IMR-90 (cell line): ENCODE measurements at regions not wholly inside any gene's neighbourhood (a gene's known extent, or its start where the extent isn't known, plus 50 kb on each side); places are given as distances from the start of the nearest gene placed in this dataset.
A peak's percentile ranks its signal among the peaks of the same experiment; 100 is the strongest.

ENCODE experiments used
- ATAC-seq: fragments of 200-7000 bp; cut with Tn5 transposase; 2 replicates; pipeline ENCODE4 v1.9.1; 2020; ENCODE audit warnings: low read depth, mild to moderate bottlenecking, moderate library complexity
- BruUV-seq: library from RNA; stranded (reverse); fragments of 400-500 nt; replicated peaks from 2 replicates; lab custom pipeline; 2021; lab: Mats Ljungman, UMichigan
- CTCF ChIA-PET: fragments of 300-600 bp; formaldehyde crosslinking; extraction: SDS; loops from one replicate; lab custom pipeline; 2021; ENCODE audit warnings: antibody characterized with exemption; lab: Yijun Ruan, JAX
- POLR2A ChIA-PET: fragments of 300-600 bp; sonication (Branson Sonifier 250); formaldehyde crosslinking; loops from one replicate; lab custom pipeline; 2022; ENCODE audit warnings: antibody characterized with exemption; ENCODE audit not compliant: unreplicated experiment; lab: Charles Lee
- DNase-seq: peaks from one replicate; pipeline ENCODE4 v3.0.0; 2013
- H2AFZ ChIP-seq: replicated peaks from 2 replicates; pipeline ENCODE3; 2013; ENCODE audit warnings: low read length, mild to moderate bottlenecking; ENCODE audit not compliant: poor library complexity
- H2AK5ac ChIP-seq: 2 replicates; pipeline ENCODE4 v1.6.1; 2013; ENCODE audit warnings: low read depth, low read length, inconsistent platforms
- H2AK9ac ChIP-seq: replicated peaks from 2 replicates; pipeline ENCODE3; 2013; ENCODE audit warnings: mild to moderate bottlenecking, low read depth, low read length, moderate library complexity; ENCODE audit not compliant: poor library complexity
- H2BK120ac ChIP-seq: 2 replicates; pipeline ENCODE4 v1.6.1; 2013; ENCODE audit warnings: low read depth, low read length, inconsistent platforms
- H2BK15ac ChIP-seq: 3 replicates; pipeline ENCODE4 v1.6.1; 2013; ENCODE audit warnings: low read depth, low read length, inconsistent platforms
- H2BK20ac ChIP-seq: 2 replicates; pipeline ENCODE4 v1.6.1; 2013; ENCODE audit warnings: low read depth, mild to moderate bottlenecking, inconsistent platforms, low read length, moderate library complexity
- H2BK5ac ChIP-seq: 2 replicates; pipeline ENCODE4 v1.6.1; 2013; ENCODE audit warnings: mild to moderate bottlenecking, low read depth, low read length, inconsistent platforms; ENCODE audit not compliant: poor library complexity, severe bottlenecking
- H3K14ac ChIP-seq: replicated peaks from 2 replicates; pipeline ENCODE4 v1.6.1; 2013; ENCODE audit warnings: low read depth, low read length, inconsistent platforms
- H3K18ac ChIP-seq: 2 replicates; pipeline ENCODE4 v1.6.1; 2013; ENCODE audit warnings: low read depth, low read length, control low read depth
- H3K23ac ChIP-seq: 2 replicates; pipeline ENCODE4 v1.6.1; 2013; ENCODE audit warnings: low read depth, low read length, inconsistent platforms
- H3K27ac ChIP-seq: 2 replicates; pipeline ENCODE4 v1.5.1; 2013; ENCODE audit warnings: mild to moderate bottlenecking, control low read depth, low read length; ENCODE audit not compliant: insufficient read depth
- H3K27me3 ChIP-seq: 2 replicates; pipeline ENCODE4 v1.6.1; 2013; ENCODE audit warnings: low read length; ENCODE audit not compliant: control insufficient read depth, insufficient read depth
- H3K36me3 ChIP-seq: 2 replicates; pipeline ENCODE4 v1.6.1; 2013; ENCODE audit warnings: low read length, mixed read lengths; ENCODE audit not compliant: control insufficient read depth, insufficient read depth
- H3K4ac ChIP-seq: 2 replicates; pipeline ENCODE4 v1.6.1; 2013; ENCODE audit warnings: low read depth, low read length, inconsistent platforms
- H3K4me1 ChIP-seq: 2 replicates; pipeline ENCODE4 v1.6.1; 2013; ENCODE audit warnings: low read length, mixed read lengths; ENCODE audit not compliant: control insufficient read depth, insufficient read depth
- H3K4me2 ChIP-seq: 2 replicates; pipeline ENCODE4 v1.6.1; 2013; ENCODE audit warnings: low read depth, mild to moderate bottlenecking, control low read depth, low read length, moderate library complexity
- H3K4me3 ChIP-seq: 2 replicates; pipeline ENCODE4 v1.5.1; 2013; ENCODE audit warnings: low read depth, mild to moderate bottlenecking, control low read depth, low read length, moderate library complexity; ENCODE audit not compliant: insufficient read depth
- H3K56ac ChIP-seq: 2 replicates; pipeline ENCODE4 v1.6.1; 2013; ENCODE audit warnings: low read length, inconsistent platforms; ENCODE audit not compliant: insufficient read depth; ENCODE audit errors: extremely low read depth
- H3K79me1 ChIP-seq, 2 experiments: 2 replicates each; pipeline ENCODE4 v1.6.1; 2013; ENCODE audit warnings: low read length in 2 of 2, inconsistent platforms in 1 of 2, low read depth in 1 of 2
- H3K9ac ChIP-seq: 2 replicates; pipeline ENCODE4 v1.6.1; 2013; ENCODE audit warnings: low read depth, low read length, control low read depth
- H3K9me1 ChIP-seq: 2 replicates; pipeline ENCODE4 v1.6.1; 2013; ENCODE audit warnings: low read length, inconsistent platforms; ENCODE audit not compliant: insufficient read depth
- H3K9me3 ChIP-seq: 2 replicates; pipeline ENCODE4 v1.6.1; 2013; ENCODE audit warnings: low read length; ENCODE audit not compliant: control insufficient read depth, insufficient read depth
- H4K20me1 ChIP-seq: 2 replicates; pipeline ENCODE4 v1.6.1; 2013; ENCODE audit warnings: low read length, inconsistent platforms; ENCODE audit not compliant: insufficient read depth
- H4K5ac ChIP-seq: 2 replicates; pipeline ENCODE4 v1.6.1; 2013; ENCODE audit warnings: mild to moderate bottlenecking, low read depth, low read length, control low read depth
- H4K8ac ChIP-seq, 2 experiments: 2 replicates each; pipeline ENCODE4 v1.6.1; 2013; ENCODE audit warnings: low read depth in 2 of 2, low read length in 2 of 2, control low read depth in 1 of 2, inconsistent platforms in 1 of 2
- H4K91ac ChIP-seq: 2 replicates; pipeline ENCODE4 v1.6.1; 2013; ENCODE audit warnings: low read depth, low read length, inconsistent platforms; ENCODE audit not compliant: insufficient read depth
- BHLHE40 ChIP-seq: fragments of 150-350 bp; IDR thresholded peaks from 2 replicates; pipeline ENCODE4 v1.6.1; 2016; ENCODE audit warnings: mild to moderate bottlenecking, low read depth, low read length
- CEBPB ChIP-seq: IDR thresholded peaks from 2 replicates; pipeline ENCODE4 v1.6.1; 2012; ENCODE audit warnings: low read depth, low read length, improper control_type of control experiment
- CHD1 ChIP-seq: IDR thresholded peaks from 2 replicates; pipeline ENCODE4 v1.6.1; 2012; ENCODE audit warnings: low read depth, low read length, improper control_type of control experiment
- ELK1 ChIP-seq: fragments of 150-350 bp; IDR thresholded peaks from 2 replicates; pipeline ENCODE4 v1.6.1; 2016; ENCODE audit warnings: low read depth, mild to moderate bottlenecking, low read length, moderate library complexity, borderline replicate concordance
- FOS ChIP-seq: fragments of 150-350 bp; IDR thresholded peaks from 2 replicates; pipeline ENCODE4 v1.6.1; 2016; ENCODE audit warnings: low read depth, low read length
- MAFK ChIP-seq: IDR thresholded peaks from 2 replicates; pipeline ENCODE4 v1.6.1; 2012; ENCODE audit warnings: low read depth, low read length, improper control_type of control experiment
- MAZ ChIP-seq: IDR thresholded peaks from 2 replicates; pipeline ENCODE4 v1.6.1; 2012; ENCODE audit warnings: low read depth, mild to moderate bottlenecking, low read length, improper control_type of control experiment, moderate library complexity, borderline replicate concordance
- MXI1 ChIP-seq: IDR thresholded peaks from 2 replicates; pipeline ENCODE4 v1.6.1; 2012; ENCODE audit warnings: low read depth, mild to moderate bottlenecking, low read length, moderate library complexity, borderline replicate concordance
- NFE2L2 ChIP-seq: fragments of 150-350 bp; IDR thresholded peaks from 2 replicates; pipeline ENCODE4 v1.6.1; 2016; ENCODE audit warnings: low read depth, mild to moderate bottlenecking, low read length
- POLR2A ChIP-seq: IDR thresholded peaks from 2 replicates; pipeline ENCODE4 v1.6.1; 2012; ENCODE audit warnings: mild to moderate bottlenecking, low read depth, low read length
- RCOR1 ChIP-seq: IDR thresholded peaks from 2 replicates; pipeline ENCODE4 v1.6.1; 2012; ENCODE audit warnings: mild to moderate bottlenecking, low read length, improper control_type of control experiment; ENCODE audit not compliant: insufficient replicate concordance
- RFX5 ChIP-seq: IDR thresholded peaks from 2 replicates; pipeline ENCODE4 v1.8.0; 2012; ENCODE audit warnings: low read depth, mild to moderate bottlenecking, low read length, moderate library complexity
- SMC3 ChIP-seq: fragments of 150-350 bp; IDR thresholded peaks from 2 replicates; pipeline ENCODE4 v1.6.1; 2016; ENCODE audit warnings: low read depth, mild to moderate bottlenecking, antibody characterized with exemption, low read length, moderate library complexity
- WGBS, 2 experiments: methylation state at CpG; one replicate each; pipeline versions ENCODE4 v1.1.5 to v1.1.7; 2013; ENCODE audit warnings: missing lambda C conversion rate in 2 of 2; ENCODE audit not compliant: insufficient read length in 1 of 2; ENCODE audit errors: extremely low coverage in 2 of 2; 5-methylcytosine and 5-hydroxymethylcytosine counted together
- dilution Hi-C: fragments of 300-500 bp; cut with HindIII; formaldehyde crosslinking; loops from one replicate; pipeline ENCODE4 v1.14.3; 2018; ENCODE audit warnings: low sequenced_read_pairs; ENCODE audit not compliant: unreplicated experiment
- in situ Hi-C: fragments of 300-500 bp; cut with MboI; formaldehyde crosslinking; loops from 3 replicates; pipeline ENCODE4 v1.14.3; 2019; ENCODE audit warnings: low sequenced_read_pairs, inconsistent platforms, mixed read lengths
- intact Hi-C: fragments of 100-400 bp; cut with micrococcal nuclease; formaldehyde crosslinking; loops from 2 replicates; pipeline ENCODE4 v1.10.0; 2022
- TF ChIP-seq, protein P1 (sequence below): conservative IDR thresholded peaks from 2 replicates; pipeline ENCODE4 v1.5.1; 2012; ENCODE audit warnings: mild to moderate bottlenecking, low read depth, low read length, improper control_type of control experiment
- TF ChIP-seq, protein P2 (sequence below): fragments of 150-350 bp; IDR thresholded peaks from 2 replicates; pipeline ENCODE4 v1.6.1; 2017; ENCODE audit warnings: mild to moderate bottlenecking, antibody characterized with exemption, low read length, low read depth

GRCh38 chr4:24033626-24034025 is 143.8 kb upstream of the PPARGC1A start:
- Histone ChIP-seq H3K27me3 (no peaks in the 10 kb centered on the region), H2BK20ac (no peak overlapping the region), H3K9me1 (peaks cover 5% of the 10 kb centered on the region; the same call in 1 of the 2 replicates), H3K36me3 (no peaks in the 10 kb centered on the region), H3K79me1 (no peaks in the 10 kb centered on the region), H3K4me1 (0 out of 2 replicates have a peak, but pooled peaks cover 3% of the 10 kb centered on the region), H4K8ac (no peak overlapping the region), H3K4me2 (no peak overlapping the region), H2AFZ (no peak overlapping the region), H3K14ac (no peak overlapping the region), H3K56ac (no peak overlapping the region), H3K9me3 (no peaks in the 10 kb centered on the region), H3K4ac (no peak overlapping the region), H2BK120ac (no peak overlapping the region), H2BK15ac (no peak overlapping the region), H4K5ac (no peak overlapping the region), H3K27ac (no peak overlapping the region), H2AK5ac (no peak overlapping the region), H3K18ac (no peak overlapping the region), H2BK5ac (no peak overlapping the region), H2AK9ac (no peak overlapping the region), H3K4me3 (no peak overlapping the region), H3K23ac (no peak overlapping the region), H3K9ac (no peak overlapping the region), H4K91ac (no peak overlapping the region), H4K20me1 (no peaks in the 10 kb centered on the region)
- in situ Hi-C loops (no loop called here), intact Hi-C loops (loop anchor here (5.0 kb wide), 1 partner anchor 96 kb away; no protein-coding TSS in a partner anchor), dilution Hi-C loops (no loop called here)
- no TSS peak for BruUV-seq
- ATAC-seq: no peak
- ChIA-PET CTCF (no interaction called here), POLR2A (no interaction called here)
- TF ChIP-seq MAZ: no peak
- TF ChIP-seq MXI1: no peak
- no peak for TF ChIP-seq SMC3
- no peak for TF ChIP-seq RFX5
- TF ChIP-seq CEBPB: no peak
- TF ChIP-seq CHD1: no peak
- TF ChIP-seq MAFK: no peak
- TF ChIP-seq BHLHE40: no peak
- no peak for TF ChIP-seq POLR2A
- TF ChIP-seq NFE2L2: no peak
- TF ChIP-seq, protein P1, sequence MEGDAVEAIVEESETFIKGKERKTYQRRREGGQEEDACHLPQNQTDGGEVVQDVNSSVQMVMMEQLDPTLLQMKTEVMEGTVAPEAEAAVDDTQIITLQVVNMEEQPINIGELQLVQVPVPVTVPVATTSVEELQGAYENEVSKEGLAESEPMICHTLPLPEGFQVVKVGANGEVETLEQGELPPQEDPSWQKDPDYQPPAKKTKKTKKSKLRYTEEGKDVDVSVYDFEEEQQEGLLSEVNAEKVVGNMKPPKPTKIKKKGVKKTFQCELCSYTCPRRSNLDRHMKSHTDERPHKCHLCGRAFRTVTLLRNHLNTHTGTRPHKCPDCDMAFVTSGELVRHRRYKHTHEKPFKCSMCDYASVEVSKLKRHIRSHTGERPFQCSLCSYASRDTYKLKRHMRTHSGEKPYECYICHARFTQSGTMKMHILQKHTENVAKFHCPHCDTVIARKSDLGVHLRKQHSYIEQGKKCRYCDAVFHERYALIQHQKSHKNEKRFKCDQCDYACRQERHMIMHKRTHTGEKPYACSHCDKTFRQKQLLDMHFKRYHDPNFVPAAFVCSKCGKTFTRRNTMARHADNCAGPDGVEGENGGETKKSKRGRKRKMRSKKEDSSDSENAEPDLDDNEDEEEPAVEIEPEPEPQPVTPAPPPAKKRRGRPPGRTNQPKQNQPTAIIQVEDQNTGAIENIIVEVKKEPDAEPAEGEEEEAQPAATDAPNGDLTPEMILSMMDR: no peak
- no peak for TF ChIP-seq RCOR1
- no peak for TF ChIP-seq ELK1
- TF ChIP-seq, protein P2, sequence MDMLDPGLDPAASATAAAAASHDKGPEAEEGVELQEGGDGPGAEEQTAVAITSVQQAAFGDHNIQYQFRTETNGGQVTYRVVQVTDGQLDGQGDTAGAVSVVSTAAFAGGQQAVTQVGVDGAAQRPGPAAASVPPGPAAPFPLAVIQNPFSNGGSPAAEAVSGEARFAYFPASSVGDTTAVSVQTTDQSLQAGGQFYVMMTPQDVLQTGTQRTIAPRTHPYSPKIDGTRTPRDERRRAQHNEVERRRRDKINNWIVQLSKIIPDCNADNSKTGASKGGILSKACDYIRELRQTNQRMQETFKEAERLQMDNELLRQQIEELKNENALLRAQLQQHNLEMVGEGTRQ: no peak
- TF ChIP-seq FOS: no peak
- peak; percentile 41 for DNase-seq
- no CpG with 5 or more reads among the region's 5 CpGs for WGBS, 2 experiments
